GM21526 (cell line): ENCODE measurements at regions not wholly inside any gene's neighbourhood (a gene's known extent, or its start where the extent isn't known, plus 50 kb on each side); places are given as distances from the start of the nearest gene placed in this dataset.

Source experiments
- ATAC-seq: cut with Tn5 transposase; IDR thresholded peaks from one replicate; pipeline ENCODE4 v1.9.1; 2021; ENCODE audit warnings: moderate library complexity; ENCODE audit not compliant: unreplicated experiment, low FRiP score

DNA sequence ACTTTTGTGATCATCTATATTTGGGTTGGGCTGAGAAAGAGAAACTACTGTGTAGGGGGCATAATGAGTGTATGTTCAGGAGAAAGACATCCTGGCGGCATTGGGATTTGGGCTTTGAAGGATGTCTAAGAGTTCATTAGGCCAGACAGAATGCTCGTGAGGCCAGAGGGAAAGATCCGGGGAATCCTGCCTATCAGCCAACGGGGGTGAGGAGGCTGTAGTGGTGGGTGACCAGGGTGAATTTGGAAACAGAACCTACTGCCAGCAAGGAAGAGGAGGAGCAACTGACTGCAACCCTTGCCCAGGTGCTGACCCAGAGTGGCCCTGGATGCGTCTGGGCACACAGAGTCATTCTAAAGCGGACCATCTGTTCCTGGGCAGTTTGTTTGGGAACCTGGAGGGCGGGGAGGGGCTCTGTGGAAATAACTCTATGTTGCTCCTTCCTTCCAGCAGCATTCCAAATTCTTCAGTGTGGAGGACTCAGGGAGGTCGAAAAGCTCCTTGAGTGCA lies 56.9 kb upstream of the ECE1 start:
- ATAC-seq: no peak

DNA sequence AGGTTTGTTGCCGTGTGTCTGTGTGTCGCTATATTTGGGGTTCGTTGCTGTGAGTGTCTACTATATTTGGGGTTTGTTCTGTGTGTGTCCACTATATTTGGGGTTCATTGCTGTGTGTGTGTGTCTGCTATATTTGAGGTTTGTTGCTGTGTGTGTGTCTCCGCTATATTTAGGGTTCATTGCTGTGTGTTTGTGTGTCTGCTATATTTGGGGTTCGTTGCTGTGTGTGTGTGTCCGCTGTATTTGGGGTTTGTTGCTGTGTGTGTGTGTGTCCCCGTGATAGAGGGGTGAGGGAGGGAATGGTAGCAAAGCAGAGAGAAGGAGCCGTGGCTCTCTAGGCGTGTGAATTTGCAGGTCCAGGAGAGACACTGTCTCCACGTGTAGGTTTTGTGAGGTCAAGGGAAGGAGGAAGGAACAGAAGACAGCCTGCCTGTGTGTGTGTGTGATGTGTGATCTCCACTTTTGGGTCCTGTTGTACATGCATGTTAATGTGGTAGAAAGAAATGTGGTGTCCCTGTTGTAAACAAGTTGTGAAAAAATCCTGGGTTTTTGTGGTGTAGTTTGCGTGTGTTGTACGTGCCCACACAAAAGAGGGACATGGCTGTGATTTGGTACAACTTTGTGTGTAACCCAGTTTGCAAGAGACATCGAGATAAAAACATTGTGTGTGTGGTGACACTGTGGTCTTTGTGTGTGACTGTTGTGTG lies 56.3 kb upstream of the ECE1 start:
- ATAC-seq: no peak

DNA sequence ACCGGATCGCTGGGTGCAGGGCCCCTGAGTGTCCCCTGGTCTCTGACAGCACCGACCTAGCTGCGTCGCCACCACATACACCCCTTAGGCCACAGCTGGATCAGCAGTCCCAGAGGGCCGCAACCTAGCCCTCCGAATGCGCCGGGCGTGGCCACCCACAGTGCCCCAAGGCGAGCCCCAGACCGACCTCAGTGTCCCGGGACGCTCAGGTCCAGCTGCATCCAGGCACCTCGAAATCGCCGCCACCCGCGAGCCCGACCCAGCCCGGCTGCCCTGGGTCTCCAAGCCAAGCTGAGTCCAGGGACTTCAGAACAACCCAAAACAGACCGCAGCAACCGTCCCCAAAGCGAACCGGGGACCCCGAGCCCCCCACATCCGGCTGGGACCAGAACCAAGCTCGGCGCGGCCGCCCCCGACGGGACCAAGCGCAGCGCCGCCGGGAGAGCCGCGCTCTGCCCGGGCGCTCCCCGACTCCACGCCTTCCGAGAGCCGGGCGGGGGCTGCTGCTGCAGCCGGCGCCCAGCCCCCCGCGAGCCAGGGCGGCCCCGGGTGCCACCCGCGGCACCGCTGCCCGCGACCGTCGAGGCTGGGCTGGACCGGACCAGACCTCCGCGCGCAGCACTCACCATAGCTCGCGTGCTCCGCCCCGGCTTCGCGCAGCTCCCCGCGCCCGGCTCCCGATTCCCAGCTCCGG lies 54.6 kb upstream of the ECE1 start:
- peak; percentile 28 for ATAC-seq

DNA sequence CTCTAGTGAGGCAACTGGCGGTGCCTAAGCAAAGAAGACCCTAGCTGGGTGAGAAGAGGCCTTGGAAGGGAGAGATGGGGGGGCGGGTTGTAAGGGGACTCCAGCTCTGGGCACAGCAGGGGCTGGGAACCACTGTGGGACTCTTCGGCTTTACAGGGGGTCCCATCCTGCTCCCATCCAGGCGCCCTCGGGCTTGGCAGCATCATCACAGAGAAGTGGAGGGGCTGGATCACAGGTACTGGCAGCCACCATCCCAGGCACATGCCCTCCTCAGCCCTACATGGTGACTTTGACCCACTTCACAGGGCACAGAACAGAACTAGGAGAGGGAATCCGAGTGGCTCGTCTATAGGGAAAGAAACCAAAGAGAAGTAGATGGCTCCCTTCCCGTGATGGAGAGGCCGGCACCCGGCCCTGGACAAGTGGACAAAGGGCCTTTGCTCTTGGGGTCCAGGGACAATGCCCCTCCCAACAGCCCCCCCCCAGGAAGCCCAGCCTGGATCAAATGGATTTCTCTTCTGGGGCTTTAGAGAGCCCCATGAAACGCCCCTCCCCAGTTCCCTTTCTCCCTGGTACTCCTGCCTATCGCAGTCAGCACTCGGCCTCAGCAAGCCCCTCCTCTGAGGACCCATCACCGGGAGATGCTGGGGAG lies 54.0 kb upstream of the ECE1 start:
- ATAC-seq: no peak

DNA sequence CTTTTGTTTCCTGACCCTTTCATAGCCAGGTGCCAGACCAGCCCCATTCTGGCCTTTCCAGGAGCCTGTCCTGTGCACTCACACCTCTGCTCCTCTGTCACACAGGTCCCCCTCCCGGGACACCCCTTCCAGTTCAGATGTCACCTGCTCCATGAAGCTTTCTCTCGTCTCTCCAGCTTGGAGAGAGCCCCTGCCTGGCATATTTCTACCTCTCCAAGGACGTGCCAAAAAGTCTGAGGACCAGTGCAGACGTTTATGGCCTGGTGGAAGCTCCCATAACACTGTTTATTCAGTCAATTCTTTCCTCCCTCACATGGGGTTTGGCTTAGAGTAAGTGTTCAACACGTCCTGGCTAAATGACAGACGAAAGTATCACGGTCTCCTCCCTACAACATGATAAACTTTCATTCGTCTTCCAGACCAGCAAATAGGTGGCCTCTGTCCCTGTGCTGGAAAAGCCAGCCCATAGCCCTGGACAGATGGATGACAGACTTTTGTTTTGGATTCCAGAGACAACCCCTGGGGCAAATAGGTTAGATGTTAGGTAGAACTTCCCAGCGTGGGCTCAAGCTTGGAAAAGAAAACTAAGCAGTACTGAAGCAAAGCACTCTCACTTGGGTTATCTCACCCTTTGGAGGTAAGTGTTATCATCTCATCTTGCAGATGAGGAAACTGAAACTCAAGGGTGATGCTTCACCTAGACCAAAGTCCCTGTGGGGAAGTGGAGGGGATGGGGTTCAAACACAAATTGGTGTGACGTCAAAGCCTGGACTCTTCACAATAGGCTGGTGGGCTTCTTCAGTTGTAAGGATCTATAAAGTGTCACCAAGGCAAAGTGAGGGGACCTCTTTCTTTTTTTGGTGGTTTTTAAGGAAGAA lies 52.9 kb upstream of the ECE1 start:
- ATAC-seq: no peak

DNA sequence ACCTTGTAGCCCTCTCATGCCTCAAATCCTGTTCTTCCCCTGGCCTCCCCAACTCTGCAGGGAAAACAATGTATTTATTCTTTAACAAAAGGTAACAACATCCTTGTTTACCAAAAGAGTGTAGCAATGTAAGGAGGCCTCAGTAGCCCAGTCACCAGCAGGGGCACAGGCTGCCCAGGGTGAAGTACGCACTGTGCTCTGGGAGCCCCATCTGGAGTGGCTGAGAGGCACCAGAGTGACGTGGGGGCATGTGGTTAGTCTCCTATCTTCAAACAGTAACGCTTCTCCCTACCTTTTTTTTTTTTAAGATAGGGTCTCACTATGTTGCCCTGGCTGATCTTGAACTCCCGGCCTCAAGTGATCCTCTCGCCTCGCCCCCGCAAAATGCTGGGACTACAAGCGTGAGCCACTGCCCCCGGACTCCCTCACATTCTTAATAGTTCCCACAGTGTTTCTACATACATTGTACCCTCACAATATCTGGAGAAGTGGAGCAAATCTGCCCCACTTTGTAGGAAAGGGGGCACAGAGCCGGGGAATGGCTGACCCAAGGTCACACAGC lies 51.3 kb upstream of the ECE1 start:
- ATAC-seq: no peak

DNA sequence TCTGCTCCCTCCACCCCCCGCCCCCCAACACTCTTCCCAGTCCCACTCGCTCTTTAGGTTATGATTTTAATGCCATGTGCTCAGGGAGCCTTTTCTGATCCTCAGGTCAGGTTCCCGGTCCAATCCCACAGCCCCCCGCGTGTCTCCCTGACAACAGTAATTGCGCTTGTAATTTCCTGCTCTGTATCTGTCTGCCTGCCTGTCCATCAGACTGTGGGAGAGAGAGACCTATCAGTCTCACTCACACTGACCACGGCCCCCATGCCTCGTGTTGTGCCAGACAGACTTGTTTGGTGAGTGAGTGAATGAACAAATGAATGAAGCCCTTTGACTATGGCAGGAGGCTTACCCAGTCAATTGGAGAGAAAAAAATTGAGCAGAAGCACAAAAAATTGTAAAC lies 50.8 kb upstream of the ECE1 start:
- no peak for ATAC-seq

DNA sequence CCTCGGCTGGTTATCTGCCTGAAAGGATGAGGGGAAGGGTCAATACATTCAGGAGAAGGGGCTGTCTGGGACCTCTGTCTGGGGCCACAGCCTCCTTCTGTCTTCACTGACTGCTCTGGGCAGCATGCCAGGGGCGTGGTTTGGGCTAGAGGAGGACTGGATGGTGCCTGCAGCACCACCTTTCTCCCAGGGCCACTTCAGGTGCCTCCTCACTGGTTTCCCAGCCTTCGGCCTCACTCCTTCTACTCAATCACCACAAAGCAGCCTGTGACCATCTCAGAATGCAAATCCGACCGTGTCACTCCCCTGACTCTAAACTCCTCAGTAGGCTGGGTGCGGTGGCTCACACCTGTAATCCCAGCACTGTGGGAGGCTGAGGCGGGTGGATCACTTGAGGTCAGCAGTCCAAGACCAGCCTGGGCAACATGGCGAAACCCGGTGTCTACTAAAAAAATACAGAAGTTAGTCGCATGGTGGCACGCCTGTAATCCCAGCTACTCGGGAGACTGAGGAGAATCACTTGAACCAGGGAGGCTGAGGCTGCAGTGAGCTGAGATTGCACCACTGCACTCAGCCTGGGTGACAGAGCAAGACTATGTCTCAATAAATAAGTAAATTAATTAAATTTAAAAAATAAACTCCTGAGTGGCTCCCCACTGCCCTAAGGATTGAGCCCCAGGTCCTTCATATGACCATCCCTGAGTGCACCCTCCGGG lies 50.1 kb upstream of the ECE1 start:
- no peak for ATAC-seq
